HL-60 (cell line): ENCODE measurements at regions not wholly inside any gene's neighbourhood (a gene's known extent, or its start where the extent isn't known, plus 50 kb on each side); places are given as distances from the start of the nearest gene placed in this dataset.

ENCODE experiments used
- CTCF ChIP-seq: IDR thresholded peaks from one replicate; pipeline ENCODE4 v1.5.1; 2011; ENCODE audit warnings: low read length, control low read depth, inconsistent platforms; ENCODE audit not compliant: insufficient read depth
- POLR2AphosphoS5 ChIP-seq: IDR thresholded peaks from 2 replicates; pipeline ENCODE4 v1.6.1; 2012; ENCODE audit warnings: low read depth
- SPI1 ChIP-seq: IDR thresholded peaks from 2 replicates; pipeline ENCODE4 v1.6.1; 2012; ENCODE audit warnings: low read depth, mild to moderate bottlenecking, borderline replicate concordance

DNA sequence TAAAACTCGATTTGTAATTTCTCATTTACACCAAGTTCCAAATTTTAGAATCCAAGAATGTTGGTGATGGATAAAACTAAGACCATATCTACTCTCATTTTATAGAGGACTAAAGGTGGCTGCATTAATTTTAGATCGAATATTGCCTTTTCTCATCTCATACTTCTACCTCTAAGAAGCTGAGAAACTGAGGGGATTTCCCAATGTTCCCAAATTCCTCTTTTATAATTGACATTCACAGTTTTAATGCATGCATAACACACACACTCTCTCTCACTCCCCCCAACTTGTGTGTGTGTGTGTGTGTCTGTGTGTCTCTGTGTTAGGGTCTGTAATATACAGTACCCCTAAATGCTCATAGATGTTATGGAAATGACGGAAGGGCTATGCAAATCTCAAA is 328.8 kb upstream of the SLC14A2 start:
- TF ChIP-seq CTCF (no peak), POLR2AphosphoS5 (no peak), SPI1 (no peak)
